HepG2 (cell line): ENCODE measurements at regions not wholly inside any gene's neighbourhood (a gene's known extent, or its start where the extent isn't known, plus 50 kb on each side); places are given as distances from the start of the nearest gene placed in this dataset.

Experiments
- ATAC-seq: fragments of 200-7000 bp; cut with Tn5 transposase; 3 replicates; pipeline ENCODE4 v1.9.1; 2020; ENCODE audit warnings: mild to moderate bottlenecking, moderate library complexity
- BruUV-seq: library from RNA; stranded (reverse); fragments of 400-500 nt; replicated peaks from 2 replicates; lab custom pipeline; 2021; lab: Mats Ljungman, UMichigan
- CTCF ChIA-PET: fragments of 300-600 bp; formaldehyde crosslinking; extraction: SDS; loops from one replicate; lab custom pipeline; 2021; ENCODE audit warnings: low total read pairs, inconsistent platforms, low intra/inter-chr PET ratio; lab: Yijun Ruan, JAX
- POLR2A ChIA-PET: fragments of 350-600 bp; sonication (Branson Sonifier 250); formaldehyde crosslinking; loops from one replicate; lab custom pipeline; 2020; ENCODE audit warnings: antibody characterized with exemption, inconsistent platforms; lab: Yijun Ruan, JAX
- DNase-seq: peaks from one replicate; pipeline ENCODE4 v3.0.0-alpha.2; 2015; ENCODE audit warnings: low spot score
- FAIRE-seq: peaks from 3 replicates; lab custom pipeline; 2011; peaks lifted over from hg19 to GRCh38; lab: Jason Lieb, UNC
- H2AFZ ChIP-seq: one replicate; pipeline ENCODE4 v1.6.1; 2011; ENCODE audit warnings: low read length, inconsistent platforms
- H3K27ac ChIP-seq: fragments of 300-600 bp; 3 replicates; pipeline ENCODE4 v1.8.0; 2011; ENCODE audit warnings: mixed run types, mild to moderate bottlenecking, mixed read lengths, low read length, inconsistent platforms; ENCODE audit not compliant: insufficient read depth; ENCODE audit errors: extremely low read length
- H3K27me3 ChIP-seq, 2 experiments: fragments of 200-600 bp in 1 of 2; 2 replicates in 1 of 2; 3 replicates in 1 of 2; pipeline versions ENCODE4 v1.6.0 to v1.8.0; 2011; ENCODE audit warnings: low read length in 2 of 2, mild to moderate bottlenecking in 2 of 2, moderate library complexity in 2 of 2, inconsistent platforms in 1 of 2; ENCODE audit not compliant: insufficient read depth in 2 of 2, control insufficient read depth in 1 of 2
- H3K36me3 ChIP-seq, 2 experiments: fragments of 200-600 bp in 1 of 2; replicated peaks in 1 of 2; 2 replicates in 1 of 2; 3 replicates in 1 of 2; pipeline versions ENCODE4 v1.5.1 to v1.8.0; 2011; ENCODE audit warnings: low read length in 2 of 2, inconsistent platforms in 1 of 2; ENCODE audit not compliant: insufficient read depth in 2 of 2, control insufficient read depth in 1 of 2
- H3K4me1 ChIP-seq: 2 replicates; pipeline ENCODE4 v1.5.1; 2012; ENCODE audit warnings: low read length, inconsistent platforms; ENCODE audit not compliant: insufficient read depth
- H3K4me2 ChIP-seq: 2 replicates; pipeline ENCODE4 v1.6.0; 2011; ENCODE audit warnings: low read depth, low read length, inconsistent platforms
- H3K4me3 ChIP-seq, 3 experiments: fragments of 200-600 bp in 1 of 3; sonication (generic), shearing (Covaris generic) in 1 of 3; replicated peaks in 1 of 3; 2 replicates each; pipeline ENCODE4 v1.5.1; 2011 to 2016; ENCODE audit warnings: low read length in 3 of 3, inconsistent platforms in 2 of 3, low read depth in 2 of 3, mild to moderate bottlenecking in 2 of 3, control low read depth in 1 of 3, mixed read lengths in 1 of 3; ENCODE audit not compliant: insufficient read depth in 1 of 3
- H3K79me2 ChIP-seq: one replicate; pipeline ENCODE4 v1.6.1; 2011; ENCODE audit warnings: low read length, inconsistent platforms; ENCODE audit not compliant: insufficient read depth
- H3K9ac ChIP-seq: 2 replicates; pipeline ENCODE4 v1.6.0; 2011; ENCODE audit warnings: mild to moderate bottlenecking, low read depth, low read length, inconsistent platforms; ENCODE audit not compliant: insufficient read depth
- H3K9me3 ChIP-seq: 2 replicates; pipeline ENCODE4 v1.5.1; 2012; ENCODE audit warnings: mild to moderate bottlenecking, low read length
- H4K20me1 ChIP-seq: 2 replicates; pipeline ENCODE4 v1.6.0; 2011; ENCODE audit warnings: inconsistent platforms, mild to moderate bottlenecking, low read length, moderate library complexity; ENCODE audit not compliant: insufficient read depth
- FOXA3 ChIP-seq: IDR thresholded peaks from 2 replicates; pipeline ENCODE4 v1.6.1; 2016; ENCODE audit warnings: missing genetic modification reagents, missing compliant biosample characterization
- MEIS1 ChIP-seq: sonication (generic); formaldehyde crosslinking; IDR thresholded peaks from 2 replicates; pipeline ENCODE4 v1.9.0; 2021; ENCODE audit warnings: mild to moderate bottlenecking, missing genetic modification reagents, moderate library complexity, borderline replicate concordance
- PAX8 ChIP-seq: sonication (generic); formaldehyde crosslinking; IDR thresholded peaks from 2 replicates; pipeline ENCODE4 v1.8.0; 2022; ENCODE audit warnings: mild to moderate bottlenecking, missing genetic modification reagents, borderline replicate concordance
- XBP1 ChIP-seq: sonication (generic); formaldehyde crosslinking; IDR thresholded peaks from 2 replicates; pipeline ENCODE4 v1.5.0; 2020; ENCODE audit warnings: missing genetic modification reagents
- ZNF383 ChIP-seq: sonication (generic); formaldehyde crosslinking; IDR thresholded peaks from 2 replicates; pipeline ENCODE4 v1.4.0; 2020; ENCODE audit warnings: missing genetic modification reagents, mild to moderate bottlenecking, borderline replicate concordance
- ZNF589 ChIP-seq: sonication (generic); formaldehyde crosslinking; conservative IDR thresholded peaks from 2 replicates; pipeline ENCODE4 v1.8.0; 2022; ENCODE audit warnings: mild to moderate bottlenecking, moderate library complexity, missing genetic modification reagents
- ZNF7 ChIP-seq: IDR thresholded peaks from 2 replicates; pipeline ENCODE4 v1.6.1; 2016; ENCODE audit warnings: missing biosample characterization, missing genetic modification reagents
- WGBS: methylation state at CpG from one replicate; pipeline ENCODE4 v1.1.6; 2017; ENCODE audit warnings: low lambda C conversion rate; 5-methylcytosine and 5-hydroxymethylcytosine counted together
- in situ Hi-C: cut with HindIII; loops from 2 replicates; pipeline ENCODE4 v1.10.0; 2017; ENCODE audit warnings: low pct_unique_long_range_greater_than_20kb; ENCODE audit not compliant: extremely low pct_ligation_motif_present
- intact Hi-C: fragments of 100-400 bp; cut with micrococcal nuclease; formaldehyde crosslinking; loops from one replicate; pipeline ENCODE4 v1.10.0; 2022; ENCODE audit not compliant: unreplicated experiment
- TF ChIP-seq, protein P1 (sequence below): sonication (generic); formaldehyde crosslinking; IDR thresholded peaks from 2 replicates; pipeline ENCODE4 v1.4.0; 2020; ENCODE audit warnings: missing genetic modification reagents, borderline replicate concordance

- no peak overlapping the region for H3K4me3 ChIP-seq
- no peaks in the 10 kb centered on the region for H4K20me1 ChIP-seq
- H3K9me3 ChIP-seq, result no peaks in the 10 kb centered on the region
- H2AFZ ChIP-seq, result no peak overlapping the region
- 97% methylated on average over 2 of the region's 2 CpGs for WGBS
- no peak overlapping the region for H3K27ac ChIP-seq
- POLR2A ChIA-PET, result no interaction called here
- in situ Hi-C loops, result no loop called here
- FAIRE-seq (no peak), ATAC-seq (no peak)
- no peaks in the 10 kb centered on the region for H3K79me2 ChIP-seq
- no peaks in the 10 kb centered on the region for H3K27me3 ChIP-seq
- H3K36me3 ChIP-seq, result no peaks in the 10 kb centered on the region
- no peak overlapping the region for H3K9ac ChIP-seq
- no peak overlapping the region for H3K4me2 ChIP-seq
- H3K4me1 ChIP-seq, result peaks cover 12% of the 10 kb centered on the region
- no TSS peak for BruUV-seq
- CTCF ChIA-PET, result no interaction called here
- intact Hi-C loops, result no loop called here
- no peak for TF ChIP-seq XBP1 (CRISPR knock-in tag)
- TF ChIP-seq, protein P1, sequence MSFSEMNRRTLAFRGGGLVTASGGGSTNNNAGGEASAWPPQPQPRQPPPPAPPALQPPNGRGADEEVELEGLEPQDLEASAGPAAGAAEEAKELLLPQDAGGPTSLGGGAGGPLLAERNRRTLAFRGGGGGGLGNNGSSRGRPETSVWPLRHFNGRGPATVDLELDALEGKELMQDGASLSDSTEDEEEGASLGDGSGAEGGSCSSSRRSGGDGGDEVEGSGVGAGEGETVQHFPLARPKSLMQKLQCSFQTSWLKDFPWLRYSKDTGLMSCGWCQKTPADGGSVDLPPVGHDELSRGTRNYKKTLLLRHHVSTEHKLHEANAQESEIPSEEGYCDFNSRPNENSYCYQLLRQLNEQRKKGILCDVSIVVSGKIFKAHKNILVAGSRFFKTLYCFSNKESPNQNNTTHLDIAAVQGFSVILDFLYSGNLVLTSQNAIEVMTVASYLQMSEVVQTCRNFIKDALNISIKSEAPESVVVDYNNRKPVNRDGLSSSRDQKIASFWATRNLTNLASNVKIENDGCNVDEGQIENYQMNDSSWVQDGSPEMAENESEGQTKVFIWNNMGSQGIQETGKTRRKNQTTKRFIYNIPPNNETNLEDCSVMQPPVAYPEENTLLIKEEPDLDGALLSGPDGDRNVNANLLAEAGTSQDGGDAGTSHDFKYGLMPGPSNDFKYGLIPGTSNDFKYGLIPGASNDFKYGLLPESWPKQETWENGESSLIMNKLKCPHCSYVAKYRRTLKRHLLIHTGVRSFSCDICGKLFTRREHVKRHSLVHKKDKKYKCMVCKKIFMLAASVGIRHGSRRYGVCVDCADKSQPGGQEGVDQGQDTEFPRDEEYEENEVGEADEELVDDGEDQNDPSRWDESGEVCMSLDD, result no peak
- TF ChIP-seq ZNF7, result peak; percentile 81
- no peak for TF ChIP-seq FOXA3
- TF ChIP-seq MEIS1, result no peak
- no peak for TF ChIP-seq ZNF589 (CRISPR knock-in tag)
- no peak for TF ChIP-seq PAX8 (CRISPR knock-in tag)
- no peak for TF ChIP-seq ZNF383 (CRISPR knock-in tag)
- TF ChIP-seq, all 625 proteins: peak for 1
- DNase-seq, result no peak
Observed at GRCh38 chrX:129158505-129158904, 364.8 kb downstream of the SMARCA1 start.
